Ovary (tissue), 7 donors: ENCODE measurements at regions not wholly inside any gene's neighbourhood (a gene's known extent, or its start where the extent isn't known, plus 50 kb on each side); places are given as distances from the start of the nearest gene placed in this dataset.
"Not testable (repeated sequence)": the region's sequence is repeated elsewhere in the genome, so short reads cannot be mapped to it uniquely, and the experiment has no call there.

Experiments used
- DNase-seq, 5 donors: peaks; one replicate each; pipeline ENCODE4 v3.0.0-alpha.2; 2019 to 2020
- H3K27ac ChIP-seq, 2 donors: fragments of 200-600 bp; one replicate each; pipeline versions ENCODE4 v1.5.1 to v1.8.0; 2019 to 2022
- H3K27me3 ChIP-seq: fragments of 200-600 bp; one replicate; pipeline ENCODE4 v1.8.0; 2022
- H3K36me3 ChIP-seq: fragments of 200-600 bp; sonication (generic); one replicate; pipeline ENCODE4 v1.5.1; 2019
- H3K4me1 ChIP-seq: one replicate; pipeline ENCODE4 v1.8.1; 2013; ENCODE audit warnings: mild to moderate bottlenecking, moderate library complexity; ENCODE audit not compliant: insufficient read depth
- H3K4me3 ChIP-seq: fragments of 200-600 bp; sonication (generic); one replicate; pipeline ENCODE4 v1.5.1; 2017
- H3K9me3 ChIP-seq, 2 donors: fragments of 200-600 bp in 1 of 2; sonication (generic) in 1 of 2; one replicate each; pipeline versions ENCODE4 v1.5.1 to v1.8.1; 2013 to 2019; ENCODE audit warnings: mild to moderate bottlenecking in 1 of 2, moderate library complexity in 1 of 2
- EP300 ChIP-seq: sonication (generic); formaldehyde crosslinking; IDR thresholded peaks from one replicate; pipeline ENCODE4 v1.6.1; 2017; ENCODE audit warnings: antibody characterized with exemption
- POLR2A ChIP-seq: fragments of 450-650 bp; IDR thresholded peaks from one replicate; pipeline ENCODE4 v1.6.1; 2017; ENCODE audit warnings: antibody characterized with exemption, mild to moderate bottlenecking, moderate library complexity
- WGBS, 3 donors: extraction: QIAGEN DNeasy Blood & Tissue Kit in 1 of 3; methylation state at CpG; one replicate each; pipeline versions ENCODE4 v1.1.5 to v1.1.7; 2013 to 2017; 5-methylcytosine and 5-hydroxymethylcytosine counted together
- intact Hi-C, 4 donors: fragments of 100-400 bp; cut with DNase I; formaldehyde crosslinking; loops; one replicate each; pipeline versions ENCODE4 v1.11.0 to v1.15.1; 2022 to 2023
- TF ChIP-seq, protein P1 (sequence below), 3 donors: fragments of 450-650 bp in 2 of 3; fragments of 200-600 bp in 1 of 3; IDR thresholded peaks; one replicate each; pipeline versions ENCODE4 v1.5.1 to v1.8.0; 2016 to 2022; ENCODE audit warnings: antibody characterized with exemption in 3 of 3, mild to moderate bottlenecking in 1 of 3
- donor health status: DM: no; HTN: no; CAD: no; lungs with moderate emphysema.
- donor health status: DM: no; HTN: no; CAD: no.
- donor health status: Bipolar disorder and iron deficiency.
- donor health status: DM: no; HTN: no; CAD: no.
- donor health status: DM: yes; HTN: yes; CAD: no.

DNA sequence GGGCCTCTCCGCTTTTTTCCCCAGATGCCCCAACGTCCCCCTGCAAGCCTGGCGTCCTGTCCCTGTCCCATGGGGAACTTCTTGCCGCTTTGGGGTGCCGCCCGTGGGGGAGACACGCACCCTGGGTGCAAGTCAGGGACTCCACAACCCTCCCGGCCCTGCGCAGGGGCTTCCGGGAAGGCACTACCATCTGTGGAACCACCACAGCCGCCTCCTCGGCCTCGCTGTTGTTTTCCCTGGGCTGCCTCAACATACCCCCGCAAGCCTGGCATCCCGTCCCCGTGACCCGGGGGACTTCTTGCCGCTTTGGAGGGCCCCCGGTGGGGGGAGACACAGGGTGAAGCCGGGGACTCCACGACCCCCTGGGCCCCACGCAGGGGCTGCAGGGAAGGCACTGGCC is 238.4 kb downstream of the TUBA3C start:
- WGBS, 3 donors: 88 to 92% (median 89%) methylated on average over 22 of the region's 22 CpGs
- intact Hi-C loops: no loop called here
- H3K27me3 ChIP-seq: no peaks in the 10 kb centered on the region
- no peaks in the 10 kb centered on the region for H3K36me3 ChIP-seq
- no peaks in the 10 kb centered on the region for H3K4me1 ChIP-seq
- H3K4me3 ChIP-seq: no peak overlapping the region
- H3K9me3 ChIP-seq: no peaks in the 10 kb centered on the region
- no peak for DNase-seq
- H3K27ac ChIP-seq: no peak overlapping the region
- TF ChIP-seq POLR2A (no peak), EP300 (no peak)
- TF ChIP-seq, protein P1, sequence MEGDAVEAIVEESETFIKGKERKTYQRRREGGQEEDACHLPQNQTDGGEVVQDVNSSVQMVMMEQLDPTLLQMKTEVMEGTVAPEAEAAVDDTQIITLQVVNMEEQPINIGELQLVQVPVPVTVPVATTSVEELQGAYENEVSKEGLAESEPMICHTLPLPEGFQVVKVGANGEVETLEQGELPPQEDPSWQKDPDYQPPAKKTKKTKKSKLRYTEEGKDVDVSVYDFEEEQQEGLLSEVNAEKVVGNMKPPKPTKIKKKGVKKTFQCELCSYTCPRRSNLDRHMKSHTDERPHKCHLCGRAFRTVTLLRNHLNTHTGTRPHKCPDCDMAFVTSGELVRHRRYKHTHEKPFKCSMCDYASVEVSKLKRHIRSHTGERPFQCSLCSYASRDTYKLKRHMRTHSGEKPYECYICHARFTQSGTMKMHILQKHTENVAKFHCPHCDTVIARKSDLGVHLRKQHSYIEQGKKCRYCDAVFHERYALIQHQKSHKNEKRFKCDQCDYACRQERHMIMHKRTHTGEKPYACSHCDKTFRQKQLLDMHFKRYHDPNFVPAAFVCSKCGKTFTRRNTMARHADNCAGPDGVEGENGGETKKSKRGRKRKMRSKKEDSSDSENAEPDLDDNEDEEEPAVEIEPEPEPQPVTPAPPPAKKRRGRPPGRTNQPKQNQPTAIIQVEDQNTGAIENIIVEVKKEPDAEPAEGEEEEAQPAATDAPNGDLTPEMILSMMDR (IDR thresholded peaks at IDR 0.05): no peak

DNA sequence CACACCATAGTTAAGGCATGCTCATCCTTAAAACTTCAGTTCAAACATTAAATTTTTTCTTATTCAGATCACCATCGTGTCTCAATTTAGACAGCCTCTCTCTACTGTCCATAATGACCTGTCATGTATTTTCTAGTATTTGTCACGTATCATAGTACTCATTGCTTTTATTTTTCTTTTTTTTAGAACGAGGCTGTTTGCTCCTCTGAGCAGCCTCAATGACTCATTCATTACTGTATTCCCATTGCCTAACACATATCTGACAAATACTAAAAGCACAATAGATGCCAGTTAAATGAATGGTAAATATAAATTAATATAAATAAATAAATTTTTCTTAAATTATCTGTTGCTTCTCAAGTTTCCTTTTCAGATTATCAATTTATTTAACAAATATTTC is 245.5 kb downstream of the TUBA3C start:
- H3K4me3 ChIP-seq: no peak overlapping the region
- no peak for TF ChIP-seq EP300
- TF ChIP-seq, protein P1 (IDR thresholded peaks at IDR 0.05): no peak
- no peak for TF ChIP-seq POLR2A
- no peaks in the 10 kb centered on the region for H3K36me3 ChIP-seq
- intact Hi-C loops: no loop called here
- H3K4me1 ChIP-seq: no peaks in the 10 kb centered on the region
- H3K27me3 ChIP-seq: no peaks in the 10 kb centered on the region
- WGBS, 3 donors: 50 to 70% (median 54%) methylated on average over 3 of the region's 3 CpGs
- no peak for DNase-seq
- H3K27ac ChIP-seq: no peak overlapping the region
- H3K9me3 ChIP-seq: no peaks in the 10 kb centered on the region

DNA sequence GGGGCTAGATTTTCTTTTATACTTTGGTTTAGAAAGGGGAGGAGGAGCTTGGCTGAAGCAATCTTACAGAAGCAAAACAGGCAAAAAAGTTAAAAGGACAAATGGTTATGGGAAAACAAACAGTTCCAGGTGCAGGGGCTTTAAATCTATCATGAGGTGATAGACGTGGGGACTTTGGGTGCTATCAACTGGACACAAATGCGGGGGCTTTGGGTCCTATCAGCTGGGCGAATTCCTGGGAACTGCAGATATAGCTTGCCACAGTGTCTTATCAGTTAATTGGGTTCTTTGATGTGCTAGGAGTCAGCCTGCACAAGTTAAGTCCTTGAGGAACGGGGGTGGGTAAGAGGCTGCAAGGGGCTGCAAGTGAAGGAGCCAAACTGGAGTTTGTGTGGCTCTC is 260.6 kb downstream of the TUBA3C start:
- Histone ChIP-seq H3K27me3 (no peaks in the 10 kb centered on the region), H3K36me3 (no peaks in the 10 kb centered on the region), H3K4me3 (no peak overlapping the region), H3K4me1 (no peaks in the 10 kb centered on the region), H3K9me3 (no peaks in the 10 kb centered on the region), H3K27ac (no peak overlapping the region)
- DNase-seq: no peak
- 31 to 56% (median 35%) methylated on average over 4 of the region's 4 CpGs for WGBS, 3 donors
- intact Hi-C loops: no loop called here
- TF ChIP-seq, protein P1 (IDR thresholded peaks at IDR 0.05): no peak
- no peak for TF ChIP-seq POLR2A
- TF ChIP-seq EP300: no peak

DNA sequence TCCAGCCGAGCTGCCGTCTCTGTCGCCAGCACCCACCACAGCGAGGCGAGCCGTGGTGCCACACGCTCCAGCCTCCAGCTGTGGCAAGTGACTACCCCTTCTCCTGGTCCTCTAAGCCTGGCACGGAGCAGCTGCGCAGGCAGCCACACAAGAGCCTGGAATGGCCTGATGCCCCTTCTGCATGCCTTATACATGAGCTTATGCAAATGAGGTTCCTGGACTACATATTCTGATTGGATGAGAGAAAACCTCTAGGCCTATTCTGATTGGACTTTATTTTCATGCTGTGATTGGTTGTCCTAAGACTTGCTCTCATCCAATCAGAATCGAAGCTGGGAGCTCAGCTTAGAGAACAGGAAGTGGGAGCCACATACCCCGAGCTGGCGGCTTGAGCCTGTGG is 276.5 kb downstream of the TUBA3C start:
- H3K9me3 ChIP-seq, DNase-seq, H3K27ac ChIP-seq, H3K36me3 ChIP-seq, H3K4me3 ChIP-seq, H3K4me1 ChIP-seq, H3K27me3 ChIP-seq, intact Hi-C loops: not testable (repeated sequence)
- 63 to 80% (median 70%) methylated on average over 11 to 12 of the region's 12 CpGs for WGBS, 3 donors

DNA sequence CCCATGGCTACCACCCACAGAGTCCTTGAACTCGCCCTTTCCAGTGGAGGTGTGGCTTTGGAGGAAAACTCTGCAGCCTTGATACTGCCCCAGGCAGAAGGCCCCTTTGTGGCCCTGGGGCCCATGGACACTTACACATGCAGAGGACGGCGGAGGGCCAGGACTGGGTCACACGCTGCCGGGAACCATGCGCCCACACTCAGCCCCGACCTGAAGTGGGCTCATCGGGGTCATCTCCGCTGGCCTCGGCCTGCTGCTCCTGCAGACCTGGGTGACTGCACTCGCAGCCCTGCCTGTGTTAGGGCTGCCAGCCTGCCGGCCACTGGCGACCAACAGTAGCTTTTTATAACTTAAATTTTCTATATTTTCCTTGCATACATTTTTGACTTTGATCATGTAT is 286.2 kb downstream of the TUBA3C start:
- intact Hi-C loops, H3K36me3 ChIP-seq, H3K4me1 ChIP-seq, H3K27me3 ChIP-seq, H3K9me3 ChIP-seq, H3K27ac ChIP-seq, H3K4me3 ChIP-seq, DNase-seq: not testable (repeated sequence)
- 76 to 90% (median 80%) methylated on average over 12 to 13 of the region's 13 CpGs for whole genome bisulfite sequencing, 3 donors

DNA sequence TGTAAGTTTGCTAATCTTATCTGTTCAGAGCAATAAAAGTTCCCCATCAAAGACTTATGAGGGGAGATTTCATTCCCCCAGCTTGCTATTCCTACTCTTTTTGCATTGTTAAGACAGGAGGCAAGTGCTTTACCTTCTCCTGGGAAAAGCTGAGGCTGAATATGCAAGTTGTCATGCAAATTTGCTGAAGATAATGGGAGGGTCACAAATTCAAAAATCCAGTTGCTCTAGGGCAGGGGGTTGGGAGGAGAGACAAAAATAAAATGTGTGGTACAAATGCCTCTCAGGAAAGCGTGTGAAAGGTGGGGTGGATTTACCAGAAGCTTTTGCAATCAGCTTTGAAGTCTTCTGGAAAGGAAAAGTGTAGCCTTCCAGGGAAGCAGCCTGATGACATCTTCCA is 290.4 kb downstream of the TUBA3C start:
- H3K4me3 ChIP-seq, intact Hi-C loops, H3K4me1 ChIP-seq, H3K27ac ChIP-seq, DNase-seq, H3K36me3 ChIP-seq, H3K27me3 ChIP-seq, H3K9me3 ChIP-seq: not testable (repeated sequence)
- 14 to 23% (median 21%) methylated on average over 1 of the region's 1 CpG for WGBS, 3 donors

DNA sequence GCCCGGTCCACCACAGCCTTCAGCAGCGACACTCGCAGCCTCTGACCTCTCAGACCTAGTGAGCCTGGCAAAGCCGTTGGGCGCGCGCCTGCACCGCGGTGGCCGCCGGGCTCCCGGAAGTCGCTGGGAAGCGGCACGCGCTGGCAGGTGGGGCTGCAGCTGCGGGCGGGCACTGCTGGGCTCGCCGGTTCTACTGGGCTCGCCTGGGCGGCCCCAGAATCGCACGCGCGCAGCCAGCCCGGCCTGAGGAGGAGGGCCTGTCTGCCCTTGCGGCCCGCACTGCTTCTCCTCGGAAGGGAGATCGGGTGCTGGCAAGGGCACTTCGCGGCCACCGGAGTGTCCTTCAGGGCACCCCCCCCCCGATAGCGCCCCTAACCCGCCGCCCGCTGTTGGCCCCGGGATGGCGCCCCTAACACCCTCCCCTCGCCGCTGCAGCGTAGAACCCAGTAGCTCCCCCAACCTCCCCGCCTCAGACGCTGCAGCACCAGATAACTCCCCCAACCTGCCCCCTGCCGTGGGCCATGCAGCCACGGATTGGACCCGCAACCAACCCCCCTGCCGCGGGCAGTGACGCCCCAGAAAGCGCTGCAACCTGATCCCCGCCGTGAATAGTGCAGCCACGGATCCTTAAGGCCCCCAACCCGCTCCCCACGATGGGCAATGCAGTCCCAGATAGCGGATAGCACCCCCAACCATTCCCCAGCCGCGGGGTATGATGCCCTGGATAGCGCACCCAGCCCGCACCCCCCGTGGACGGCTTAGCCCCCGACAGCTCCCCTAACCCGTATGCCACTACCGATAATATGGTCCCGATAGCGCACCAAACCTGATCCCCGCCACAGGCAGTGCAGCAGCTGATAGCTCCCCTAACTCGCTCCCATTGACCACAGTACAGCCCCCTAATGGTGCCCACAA is 306.5 kb downstream of the TUBA3C start:
- H3K4me3 ChIP-seq, DNase-seq, H3K36me3 ChIP-seq, H3K9me3 ChIP-seq, H3K4me1 ChIP-seq, H3K27ac ChIP-seq, intact Hi-C loops, H3K27me3 ChIP-seq: not testable (repeated sequence)
- WGBS, 3 donors: 32 to 69% (median 43%) methylated on average over 34 to 72 of the region's 72 CpGs

DNA sequence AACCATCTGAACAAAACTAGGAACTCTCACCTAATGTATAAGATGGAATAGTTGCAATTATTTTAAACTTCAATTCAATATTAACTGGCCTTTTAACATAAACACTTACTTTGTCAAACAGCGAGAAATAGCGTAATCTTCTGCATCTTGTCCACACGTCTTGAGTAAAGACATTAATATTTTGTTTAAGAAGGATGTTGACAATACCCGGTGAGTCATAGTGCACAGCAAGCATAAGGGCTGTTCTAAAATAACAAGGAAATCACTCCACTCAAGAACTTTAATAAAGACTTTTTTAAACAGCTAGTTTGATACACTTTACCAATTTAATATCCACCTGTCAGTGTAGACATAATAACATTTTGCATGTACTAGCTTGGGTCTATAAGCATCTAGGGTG is 311.1 kb downstream of the TUBA3C start:
- H3K27me3 ChIP-seq, H3K27ac ChIP-seq, intact Hi-C loops, H3K4me1 ChIP-seq, H3K9me3 ChIP-seq, H3K4me3 ChIP-seq, H3K36me3 ChIP-seq, DNase-seq: not testable (repeated sequence)
- WGBS, 3 donors: 53 to 69% (median 60%) methylated on average over 4 of the region's 4 CpGs

DNA sequence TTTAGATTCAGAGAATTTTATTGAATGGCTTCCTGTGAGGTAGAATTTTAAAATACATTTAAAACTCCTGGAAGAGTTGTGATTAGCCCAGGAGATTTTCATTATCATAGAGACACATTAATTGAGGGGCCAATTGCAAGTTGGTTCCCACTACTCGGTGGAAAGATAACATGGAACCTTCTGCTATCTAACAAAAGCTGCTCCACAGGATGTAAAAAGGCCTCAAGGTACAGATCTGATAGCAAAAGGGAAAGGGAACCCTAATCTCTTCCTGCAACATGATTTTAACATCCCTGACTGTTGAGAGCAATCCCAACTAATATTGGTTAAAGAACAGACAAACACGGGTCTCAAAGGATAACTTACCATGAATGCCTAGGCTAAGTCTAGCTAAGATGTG is 312.3 kb downstream of the TUBA3C start:
- DNase-seq, H3K4me1 ChIP-seq, H3K9me3 ChIP-seq, H3K27me3 ChIP-seq, H3K36me3 ChIP-seq, H3K27ac ChIP-seq, intact Hi-C loops, H3K4me3 ChIP-seq: not testable (repeated sequence)
- 68 to 86% (median 74%) methylated on average over 2 of the region's 2 CpGs for WGBS, 3 donors
